ENCODE measurements at regions not wholly inside any gene's neighbourhood (a gene's known extent, or its start where the extent isn't known, plus 50 kb on each side); places are given as distances from the start of the nearest gene placed in this dataset.
"Not testable (repeated sequence)": the region's sequence is repeated elsewhere in the genome, so short reads cannot be mapped to it uniquely, and the experiment has no call there.

- not testable (repeated sequence) for H4K20me1 ChIP-seq (ENCODE audit: insufficient read depth, low read length); H3K9me3 ChIP-seq (ENCODE audit: insufficient read depth, low read length, severe bottlenecking); H3K4me2 ChIP-seq (ENCODE audit: insufficient read depth, low read length); DNase-seq; H3K9ac ChIP-seq (ENCODE audit: low read depth, low read length); ATAC-seq (ENCODE audit: insufficient read depth, low read depth); H3K27me3 ChIP-seq (ENCODE audit: insufficient read depth, low read length, poor library complexity); H3K36me3 ChIP-seq (ENCODE audit: insufficient read depth, low read length); H3K4me3 ChIP-seq (ENCODE audit: low read depth in 1 of 2, low read length in 2 of 2); H3K27ac ChIP-seq (ENCODE audit: low read length); H2AFZ ChIP-seq (ENCODE audit: low read depth, low read length)
- Histone ChIP-seq H3K79me2 (ENCODE audit: insufficient read depth, low read length) (peaks cover 51% of the 10 kb centered on the region), H3K4me1 (ENCODE audit: insufficient read depth, low read length) (peaks cover 24% of the 10 kb centered on the region)
Observed at GRCh38 chr2:111466744-111467143, 346.0 kb downstream of the BCL2L11 start.

- not testable (repeated sequence) for H2AFZ ChIP-seq (ENCODE audit: low read depth, low read length); DNase-seq; H3K9ac ChIP-seq (ENCODE audit: low read depth, low read length)
Observed at GRCh38 chr2:111470924-111471323, 350.2 kb downstream of the BCL2L11 start.

GRCh38 chr2:111471791-111472530 lies 351.2 kb downstream of the BCL2L11 start:
- H3K4me2 ChIP-seq (ENCODE audit: insufficient read depth, low read length); H3K27ac ChIP-seq (ENCODE audit: low read length); H3K4me3 ChIP-seq (ENCODE audit: low read depth in 1 of 2, low read length in 2 of 2); H3K9ac ChIP-seq (ENCODE audit: low read depth, low read length); ATAC-seq (ENCODE audit: insufficient read depth, low read depth); H3K9me3 ChIP-seq (ENCODE audit: insufficient read depth, low read length, severe bottlenecking); H3K36me3 ChIP-seq (ENCODE audit: insufficient read depth, low read length); H4K20me1 ChIP-seq (ENCODE audit: insufficient read depth, low read length); H3K4me1 ChIP-seq (ENCODE audit: insufficient read depth, low read length); H3K27me3 ChIP-seq (ENCODE audit: insufficient read depth, low read length, poor library complexity); H2AFZ ChIP-seq (ENCODE audit: low read depth, low read length); DNase-seq: not testable (repeated sequence)
- H3K79me2 ChIP-seq (ENCODE audit: insufficient read depth, low read length) = peaks cover 46% of the 10 kb centered on the region

More at GRCh38 chr2:111470924-111471323, 350.2 kb downstream of the BCL2L11 start:
- H4K20me1 ChIP-seq (ENCODE audit: insufficient read depth, low read length); H3K27ac ChIP-seq (ENCODE audit: low read length); ATAC-seq (ENCODE audit: insufficient read depth, low read depth); H3K27me3 ChIP-seq (ENCODE audit: insufficient read depth, low read length, poor library complexity); H3K4me1 ChIP-seq (ENCODE audit: insufficient read depth, low read length); H3K4me2 ChIP-seq (ENCODE audit: insufficient read depth, low read length); H3K4me3 ChIP-seq (ENCODE audit: low read depth in 1 of 2, low read length in 2 of 2); H3K36me3 ChIP-seq (ENCODE audit: insufficient read depth, low read length); H3K9me3 ChIP-seq (ENCODE audit: insufficient read depth, low read length, severe bottlenecking): not testable (repeated sequence)
- peaks cover 41% of the 10 kb centered on the region for H3K79me2 ChIP-seq (ENCODE audit: insufficient read depth, low read length)

GRCh38 chr2:111472844-111473403 lies 352.2 kb downstream of the BCL2L11 start:
- H3K9ac ChIP-seq (ENCODE audit: low read depth, low read length); H2AFZ ChIP-seq (ENCODE audit: low read depth, low read length); H3K4me1 ChIP-seq (ENCODE audit: insufficient read depth, low read length); H4K20me1 ChIP-seq (ENCODE audit: insufficient read depth, low read length); H3K27ac ChIP-seq (ENCODE audit: low read length); ATAC-seq (ENCODE audit: insufficient read depth, low read depth); H3K4me3 ChIP-seq (ENCODE audit: low read depth in 1 of 2, low read length in 2 of 2); H3K27me3 ChIP-seq (ENCODE audit: insufficient read depth, low read length, poor library complexity); DNase-seq; H3K9me3 ChIP-seq (ENCODE audit: insufficient read depth, low read length, severe bottlenecking); H3K4me2 ChIP-seq (ENCODE audit: insufficient read depth, low read length); H3K36me3 ChIP-seq (ENCODE audit: insufficient read depth, low read length): not testable (repeated sequence)
- peaks cover 45% of the 10 kb centered on the region for H3K79me2 ChIP-seq (ENCODE audit: insufficient read depth, low read length)

- not testable (repeated sequence) for H3K9me3 ChIP-seq (ENCODE audit: insufficient read depth, low read length, severe bottlenecking); H3K4me1 ChIP-seq (ENCODE audit: insufficient read depth, low read length); H3K36me3 ChIP-seq (ENCODE audit: insufficient read depth, low read length); H3K4me3 ChIP-seq (ENCODE audit: low read depth in 1 of 2, low read length in 2 of 2); DNase-seq; H3K27me3 ChIP-seq (ENCODE audit: insufficient read depth, low read length, poor library complexity); H3K27ac ChIP-seq (ENCODE audit: low read length); H3K9ac ChIP-seq (ENCODE audit: low read depth, low read length); H3K4me2 ChIP-seq (ENCODE audit: insufficient read depth, low read length); H2AFZ ChIP-seq (ENCODE audit: low read depth, low read length); H4K20me1 ChIP-seq (ENCODE audit: insufficient read depth, low read length)
- peak; percentile 76 for ATAC-seq (ENCODE audit: insufficient read depth, low read depth)
- peaks cover 44% of the 10 kb centered on the region for H3K79me2 ChIP-seq (ENCODE audit: insufficient read depth, low read length)
Observed at GRCh38 chr2:111473522-111473921, 352.8 kb downstream of the BCL2L11 start.

GRCh38 chr2:111474198-111474705 lies 353.5 kb downstream of the BCL2L11 start:
- H3K27me3 ChIP-seq (ENCODE audit: insufficient read depth, low read length, poor library complexity); H3K4me3 ChIP-seq (ENCODE audit: low read depth in 1 of 2, low read length in 2 of 2); H3K36me3 ChIP-seq (ENCODE audit: insufficient read depth, low read length); H3K4me1 ChIP-seq (ENCODE audit: insufficient read depth, low read length); H2AFZ ChIP-seq (ENCODE audit: low read depth, low read length); H3K9me3 ChIP-seq (ENCODE audit: insufficient read depth, low read length, severe bottlenecking); H3K4me2 ChIP-seq (ENCODE audit: insufficient read depth, low read length); ATAC-seq (ENCODE audit: insufficient read depth, low read depth); H3K9ac ChIP-seq (ENCODE audit: low read depth, low read length); DNase-seq; H4K20me1 ChIP-seq (ENCODE audit: insufficient read depth, low read length): not testable (repeated sequence)
- H3K79me2 ChIP-seq (ENCODE audit: insufficient read depth, low read length) = peaks cover 47% of the 10 kb centered on the region
- peak overlapping the region; percentile 44 for H3K27ac ChIP-seq (ENCODE audit: low read length)

GRCh38 chr2:111478335-111478734 lies 357.6 kb downstream of the BCL2L11 start:
- H4K20me1 ChIP-seq (ENCODE audit: insufficient read depth, low read length); H3K9ac ChIP-seq (ENCODE audit: low read depth, low read length); H3K36me3 ChIP-seq (ENCODE audit: insufficient read depth, low read length); H3K27me3 ChIP-seq (ENCODE audit: insufficient read depth, low read length, poor library complexity); DNase-seq; ATAC-seq (ENCODE audit: insufficient read depth, low read depth); H2AFZ ChIP-seq (ENCODE audit: low read depth, low read length); H3K27ac ChIP-seq (ENCODE audit: low read length); H3K4me2 ChIP-seq (ENCODE audit: insufficient read depth, low read length); H3K9me3 ChIP-seq (ENCODE audit: insufficient read depth, low read length, severe bottlenecking); H3K4me3 ChIP-seq (ENCODE audit: low read depth in 1 of 2, low read length in 2 of 2): not testable (repeated sequence)
- Histone ChIP-seq H3K4me1 (ENCODE audit: insufficient read depth, low read length) (peaks cover 15% of the 10 kb centered on the region), H3K79me2 (ENCODE audit: insufficient read depth, low read length) (peaks cover 59% of the 10 kb centered on the region)

GRCh38 chr2:111478871-111479318 lies 358.2 kb downstream of the BCL2L11 start:
- not testable (repeated sequence) for H2AFZ ChIP-seq (ENCODE audit: low read depth, low read length); ATAC-seq (ENCODE audit: insufficient read depth, low read depth); H3K27me3 ChIP-seq (ENCODE audit: insufficient read depth, low read length, poor library complexity); H3K27ac ChIP-seq (ENCODE audit: low read length); H3K9me3 ChIP-seq (ENCODE audit: insufficient read depth, low read length, severe bottlenecking); H3K4me2 ChIP-seq (ENCODE audit: insufficient read depth, low read length); H3K9ac ChIP-seq (ENCODE audit: low read depth, low read length); H4K20me1 ChIP-seq (ENCODE audit: insufficient read depth, low read length); H3K4me3 ChIP-seq (ENCODE audit: low read depth in 1 of 2, low read length in 2 of 2); DNase-seq; H3K36me3 ChIP-seq (ENCODE audit: insufficient read depth, low read length)
- H3K4me1 ChIP-seq (ENCODE audit: insufficient read depth, low read length) = peaks cover 18% of the 10 kb centered on the region
- peaks cover 61% of the 10 kb centered on the region for H3K79me2 ChIP-seq (ENCODE audit: insufficient read depth, low read length)
